CD4-positive, alpha-beta T cell treated with Interleukin-1 beta for 1 hour (primary cell): ENCODE measurements at regions not wholly inside any gene's neighbourhood (a gene's known extent, or its start where the extent isn't known, plus 50 kb on each side); places are given as distances from the start of the nearest gene placed in this dataset.

Source experiments
- DNase-seq, 2 donors: peaks; one replicate each; pipeline ENCODE4 v3.0.0-alpha.2; 2020 to 2022

- no peak for DNase-seq
Measured at GRCh38 chr1:222096476-222096772, 354.5 kb upstream of the DUSP10 start.

GRCh38 chr1:222095606-222096475, 354.0 kb upstream of the DUSP10 start:
- peak; percentile 58 to 68 for DNase-seq

- DNase-seq = no peak
Measured at GRCh38 chr1:222093518-222093917, 351.6 kb upstream of the DUSP10 start.

- no peak for DNase-seq
Measured at GRCh38 chr1:222090103-222090502, 348.2 kb upstream of the DUSP10 start.

- no peak for DNase-seq
Measured at GRCh38 chr1:222087221-222087920, 345.5 kb upstream of the DUSP10 start.

GRCh38 chr1:222084996-222085395, 343.1 kb upstream of the DUSP10 start:
- DNase-seq = no peak

GRCh38 chr1:222084048-222084447, 342.2 kb upstream of the DUSP10 start:
- no peak for DNase-seq

GRCh38 chr1:222081859-222082258, 340.0 kb upstream of the DUSP10 start:
- DNase-seq = no peak

GRCh38 chr1:222079566-222079965, 337.7 kb upstream of the DUSP10 start:
- DNase-seq = no peak

GRCh38 chr1:222077206-222077605, 335.3 kb upstream of the DUSP10 start:
- no peak for DNase-seq

GRCh38 chr1:222074317-222074716, 332.4 kb upstream of the DUSP10 start:
- no peak for DNase-seq

GRCh38 chr1:222073307-222073995, 331.6 kb upstream of the DUSP10 start:
- no peak for DNase-seq

GRCh38 chr1:222071387-222071786, 329.5 kb upstream of the DUSP10 start:
- no peak for DNase-seq

- DNase-seq = no peak
Measured at GRCh38 chr1:222068937-222069336, 327.0 kb upstream of the DUSP10 start.

- DNase-seq = no peak
Measured at GRCh38 chr1:222068101-222068500, 326.2 kb upstream of the DUSP10 start.

GRCh38 chr1:222066539-222066938, 324.6 kb upstream of the DUSP10 start:
- no peak for DNase-seq

GRCh38 chr1:222065234-222065633, 323.3 kb upstream of the DUSP10 start:
- no peak for DNase-seq

GRCh38 chr1:222064388-222065211, 322.7 kb upstream of the DUSP10 start:
- no peak for DNase-seq

- DNase-seq = no peak
Measured at GRCh38 chr1:222062640-222063039, 320.8 kb upstream of the DUSP10 start.

- DNase-seq = no peak
Measured at GRCh38 chr1:222061711-222062359, 319.9 kb upstream of the DUSP10 start.

- no peak for DNase-seq
Measured at GRCh38 chr1:222060210-222060916, 318.5 kb upstream of the DUSP10 start.

GRCh38 chr1:222058249-222058648, 316.4 kb upstream of the DUSP10 start:
- DNase-seq = no peak
